ENCODE measurements at regions not wholly inside any gene's neighbourhood (a gene's known extent, or its start where the extent isn't known, plus 50 kb on each side); places are given as distances from the start of the nearest gene placed in this dataset.

GRCh38 chr14:51472881-51473280 lies 178.8 kb upstream of the FRMD6 start:
- no peaks in the 10 kb centered on the region for H3K36me3 ChIP-seq (ENCODE audit: insufficient read depth, low read length)
- no peaks in the 10 kb centered on the region for H3K79me2 ChIP-seq (replicated peaks; ENCODE audit: insufficient read depth, low read length)
- H3K4me3 ChIP-seq (ENCODE audit: low read length), result no peak overlapping the region
- TF ChIP-seq EP300 (conservative IDR thresholded peaks at IDR 0.05; ENCODE audit: poor library complexity, severe bottlenecking) (no peak), MXI1 (conservative IDR thresholded peaks at IDR 0.05; ENCODE audit: poor library complexity, severe bottlenecking) (no peak), REST (IDR thresholded peaks at IDR 0.05; ENCODE audit: borderline replicate concordance) (no peak), RAD21 (conservative IDR thresholded peaks at IDR 0.05) (no peak), CTCF (IDR thresholded peaks at IDR 0.05; ENCODE audit: poor library complexity, severe bottlenecking) (no peak), POLR2AphosphoS5 (IDR thresholded peaks at IDR 0.05) (no peak), EZH2 (IDR thresholded peaks at IDR 0.05; ENCODE audit: borderline replicate concordance, insufficient read depth, low read length, poor library complexity, severe bottlenecking) (no peak), TAF1 (IDR thresholded peaks at IDR 0.05; ENCODE audit: low read depth) (no peak), SMC3 (conservative IDR thresholded peaks at IDR 0.05; ENCODE audit: poor library complexity) (no peak)
- H3K9me3 ChIP-seq (ENCODE audit: low read length), result no peaks in the 10 kb centered on the region
- no peak overlapping the region for H2AFZ ChIP-seq (ENCODE audit: low read depth, low read length)
- no peaks in the 10 kb centered on the region for H3F3A ChIP-seq (ENCODE audit: insufficient read depth, low read length, poor library complexity, severe bottlenecking)
- no peaks in the 10 kb centered on the region for H3K9me2 ChIP-seq (ENCODE audit: insufficient read depth, low read length)
- no peak overlapping the region for H3K27ac ChIP-seq (ENCODE audit: low read length)
- no peak overlapping the region for H3K9ac ChIP-seq (ENCODE audit: low read length)
- no peak overlapping the region for H3K4me2 ChIP-seq (ENCODE audit: low read length)
- no peaks in the 10 kb centered on the region for H3K27me3 ChIP-seq (ENCODE audit: insufficient read depth, low read depth, low read length)
- no peaks in the 10 kb centered on the region for H4K20me1 ChIP-seq (ENCODE audit: insufficient read depth)

- no peaks in the 10 kb centered on the region for H3K9me2 ChIP-seq (ENCODE audit: insufficient read depth, low read length)
- TF ChIP-seq MXI1 (conservative IDR thresholded peaks at IDR 0.05; ENCODE audit: poor library complexity, severe bottlenecking) (no peak), EZH2 (IDR thresholded peaks at IDR 0.05; ENCODE audit: borderline replicate concordance, insufficient read depth, low read length, poor library complexity, severe bottlenecking) (no peak), REST (IDR thresholded peaks at IDR 0.05; ENCODE audit: borderline replicate concordance) (no peak), SMC3 (conservative IDR thresholded peaks at IDR 0.05; ENCODE audit: poor library complexity) (no peak), CTCF (IDR thresholded peaks at IDR 0.05; ENCODE audit: poor library complexity, severe bottlenecking) (no peak), POLR2AphosphoS5 (IDR thresholded peaks at IDR 0.05) (no peak), EP300 (conservative IDR thresholded peaks at IDR 0.05; ENCODE audit: poor library complexity, severe bottlenecking) (no peak), TAF1 (IDR thresholded peaks at IDR 0.05; ENCODE audit: low read depth) (no peak)
- H3K27me3 ChIP-seq (ENCODE audit: insufficient read depth, low read depth, low read length), result no peaks in the 10 kb centered on the region
- H3K9me3 ChIP-seq (ENCODE audit: low read length), result no peaks in the 10 kb centered on the region
- no peaks in the 10 kb centered on the region for H3F3A ChIP-seq (ENCODE audit: insufficient read depth, low read length, poor library complexity, severe bottlenecking)
- H3K9ac ChIP-seq (ENCODE audit: low read length), result no peak overlapping the region
- no peak overlapping the region for H3K4me3 ChIP-seq (ENCODE audit: low read length)
- no peak overlapping the region for H2AFZ ChIP-seq (ENCODE audit: low read depth, low read length)
- no peaks in the 10 kb centered on the region for H3K36me3 ChIP-seq (ENCODE audit: insufficient read depth, low read length)
- no peak overlapping the region for H3K4me2 ChIP-seq (ENCODE audit: low read length)
- no peaks in the 10 kb centered on the region for H3K79me2 ChIP-seq (replicated peaks; ENCODE audit: insufficient read depth, low read length)
- no peak overlapping the region for H3K27ac ChIP-seq (ENCODE audit: low read length)
- H4K20me1 ChIP-seq (ENCODE audit: insufficient read depth), result no peaks in the 10 kb centered on the region
These were observed 178.4 kb upstream of the FRMD6 start for GRCh38 chr14:51473351-51473750.
